Lower leg skin (tissue), 4 donors: ENCODE measurements at regions not wholly inside any gene's neighbourhood (a gene's known extent, or its start where the extent isn't known, plus 50 kb on each side); places are given as distances from the start of the nearest gene placed in this dataset.

Experiments
- DNase-seq, 2 donors: peaks; one replicate each; pipeline ENCODE4 v3.0.0-alpha.2; 2019; ENCODE audit warnings: low spot score in 2 of 2
- H3K4me3 ChIP-seq: fragments of 200-600 bp; sonication (generic); 2 replicates; pipeline ENCODE4 v1.5.1; 2017; ENCODE audit warnings: mild to moderate bottlenecking, low read depth; ENCODE audit not compliant: poor library complexity, severe bottlenecking
- CTCF ChIP-seq, 3 donors: fragments of 450-650 bp; IDR thresholded peaks; one replicate each; pipeline ENCODE4 v1.5.1; 2016; ENCODE audit warnings: antibody characterized with exemption in 3 of 3, mild to moderate bottlenecking in 3 of 3, moderate library complexity in 2 of 3
- POLR2A ChIP-seq, 2 donors: fragments of 450-650 bp; IDR thresholded peaks; one replicate each; pipeline ENCODE4 v1.6.1; 2016 to 2017; ENCODE audit warnings: antibody characterized with exemption in 2 of 2, mild to moderate bottlenecking in 1 of 2, moderate library complexity in 1 of 2
- WGBS, 2 donors: methylation state at CpG; one replicate each; pipeline ENCODE4 v1.1.5; 2018; 5-methylcytosine and 5-hydroxymethylcytosine counted together
- intact Hi-C: fragments of 100-400 bp; cut with DNase I; formaldehyde crosslinking; loops from one replicate; pipeline ENCODE4 v1.15.0; 2023; ENCODE audit warnings: low total_unique reads

- intact Hi-C loops = no loop called here
- DNase-seq = no peak
- whole genome bisulfite sequencing, 2 donors = 63 to 92% methylated on average over 3 of the region's 3 CpGs
- TF ChIP-seq CTCF (IDR thresholded peaks at IDR 0.05) (no peak), POLR2A (IDR thresholded peaks at IDR 0.05) (no peak)
- no peak overlapping the region for H3K4me3 ChIP-seq
Measured at GRCh38 chr7:22962775-22963350, 51.1 kb downstream of the HYCC1 start.

- no peak for DNase-seq
- H3K4me3 ChIP-seq = no peak overlapping the region
- intact Hi-C loops = no loop called here
- TF ChIP-seq CTCF (IDR thresholded peaks at IDR 0.05) (no peak), POLR2A (IDR thresholded peaks at IDR 0.05) (no peak)
- 96 to 97% methylated on average over 1 of the region's 1 CpG for WGBS, 2 donors
Measured at GRCh38 chr7:22958742-22959141, 55.2 kb downstream of the HYCC1 start.

GRCh38 chr7:22954251-22954650 lies 59.7 kb downstream of the HYCC1 start:
- WGBS, 2 donors = 95 to 97% methylated on average over 1 of the region's 1 CpG
- no peak for DNase-seq
- TF ChIP-seq POLR2A (IDR thresholded peaks at IDR 0.05) (no peak), CTCF (IDR thresholded peaks at IDR 0.05) (no peak)
- no peak overlapping the region for H3K4me3 ChIP-seq
- intact Hi-C loops = no loop called here

- no peak overlapping the region for H3K4me3 ChIP-seq
- WGBS, 2 donors = 89 to 91% methylated on average over 4 of the region's 4 CpGs
- intact Hi-C loops = no loop called here
- TF ChIP-seq CTCF (IDR thresholded peaks at IDR 0.05) (no peak), POLR2A (IDR thresholded peaks at IDR 0.05) (no peak)
- DNase-seq = no peak
Measured at GRCh38 chr7:22952306-22953015, 61.5 kb downstream of the HYCC1 start.

- TF ChIP-seq CTCF (IDR thresholded peaks at IDR 0.05) (no peak), POLR2A (IDR thresholded peaks at IDR 0.05) (no peak)
Measured at GRCh38 chr7:22949944-22950343, 64.0 kb downstream of the HYCC1 start.

DNA sequence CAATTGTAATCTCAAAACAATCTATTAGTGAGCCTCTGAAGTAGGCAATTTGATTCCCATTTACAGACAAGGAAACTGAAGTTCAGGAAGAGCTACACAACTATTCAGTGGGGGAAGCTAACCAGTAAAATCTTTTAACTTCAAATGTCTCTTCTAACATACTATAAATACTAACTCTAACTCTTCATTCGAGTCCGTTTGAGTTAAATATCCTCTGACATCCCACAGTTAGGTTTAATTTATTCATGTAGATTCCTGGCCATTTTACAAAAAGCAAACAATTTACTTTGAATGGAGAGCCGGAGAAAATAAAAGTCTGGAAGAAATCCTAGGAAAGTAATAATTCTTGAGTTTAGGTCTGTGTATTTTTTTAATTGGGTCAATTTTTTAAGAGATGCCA lies 64.7 kb downstream of the HYCC1 start:
- WGBS, 2 donors = 51 to 81% methylated on average over 3 of the region's 3 CpGs
- TF ChIP-seq POLR2A (IDR thresholded peaks at IDR 0.05) (no peak), CTCF (IDR thresholded peaks at IDR 0.05) (no peak)
- intact Hi-C loops = no loop called here
- no peak for DNase-seq
- H3K4me3 ChIP-seq = no peak overlapping the region

More at GRCh38 chr7:22949944-22950343, 64.0 kb downstream of the HYCC1 start:
- intact Hi-C loops = no loop called here
- WGBS, 2 donors = 69 to 71% methylated on average over 2 of the region's 2 CpGs
- no peak overlapping the region for H3K4me3 ChIP-seq
- no peak for DNase-seq
